H54 (cell line): ENCODE measurements at regions not wholly inside any gene's neighbourhood (a gene's known extent, or its start where the extent isn't known, plus 50 kb on each side); places are given as distances from the start of the nearest gene placed in this dataset.
A peak's percentile ranks its signal among the peaks of the same experiment; 100 is the strongest.
"Not testable (repeated sequence)": the region's sequence is repeated elsewhere in the genome, so short reads cannot be mapped to it uniquely, and the experiment has no call there.

Experiments
- DNase-seq: peaks from one replicate; pipeline ENCODE4 v3.0.0; 2011; ENCODE audit warnings: low spot score, mixed read lengths; ENCODE audit not compliant: insufficient read length
- FAIRE-seq: peaks from 3 replicates; lab custom pipeline; 2011; peaks lifted over from hg19 to GRCh38; lab: Jason Lieb, UNC
- POLR2A ChIP-seq: IDR thresholded peaks from 2 replicates; pipeline ENCODE4 v1.6.1; 2011; ENCODE audit warnings: low read depth, mild to moderate bottlenecking, low read length

GRCh38 chr3:20742903-20743552 lies 557.0 kb upstream of the SGO1 start:
- no peak for FAIRE-seq
- TF ChIP-seq POLR2A: no peak
- DNase-seq: no peak

- no peak for TF ChIP-seq POLR2A
- DNase-seq: no peak
- no peak for FAIRE-seq
These were observed 555.4 kb upstream of the SGO1 start for GRCh38 chr3:20741381-20741780.

- DNase-seq (no peak), FAIRE-seq (no peak)
These were observed 553.8 kb upstream of the SGO1 start for GRCh38 chr3:20739814-20740213.

GRCh38 chr3:20736287-20736852 lies 550.4 kb upstream of the SGO1 start:
- TF ChIP-seq POLR2A: no peak
- FAIRE-seq: no peak
- DNase-seq: no peak

More at GRCh38 chr3:20739814-20740213, 553.8 kb upstream of the SGO1 start:
- no peak for TF ChIP-seq POLR2A

GRCh38 chr3:20729185-20729584 lies 543.2 kb upstream of the SGO1 start:
- DNase-seq: no peak
- no peak for TF ChIP-seq POLR2A
- FAIRE-seq: no peak

- no peak for TF ChIP-seq POLR2A
- no peak for FAIRE-seq
These were observed 540.8 kb upstream of the SGO1 start for GRCh38 chr3:20726786-20727185.

DNA sequence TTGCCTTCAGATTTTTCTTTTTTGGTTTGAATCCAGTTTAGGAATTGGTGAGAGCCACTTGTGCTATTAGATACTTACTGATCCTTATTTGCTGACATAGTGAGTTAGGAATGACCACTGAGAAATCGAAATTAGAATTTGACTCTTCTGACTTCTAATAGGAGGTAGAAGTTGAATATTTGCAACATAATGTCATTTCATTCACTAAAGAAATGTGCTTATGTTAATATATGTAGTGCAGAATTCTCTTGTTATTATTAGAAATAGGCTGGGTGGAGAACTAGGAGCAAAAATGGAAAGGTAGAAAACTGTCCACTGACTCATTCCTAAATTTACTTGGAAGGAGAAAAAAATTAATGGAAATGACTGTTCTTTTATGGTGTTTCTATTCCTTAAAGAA lies 538.2 kb upstream of the SGO1 start:
- FAIRE-seq (no peak), DNase-seq (no peak)
- no peak for TF ChIP-seq POLR2A

More at GRCh38 chr3:20726786-20727185, 540.8 kb upstream of the SGO1 start:
- DNase-seq: no peak

GRCh38 chr3:20716425-20716824 lies 530.4 kb upstream of the SGO1 start:
- not testable (repeated sequence) for FAIRE-seq

DNA sequence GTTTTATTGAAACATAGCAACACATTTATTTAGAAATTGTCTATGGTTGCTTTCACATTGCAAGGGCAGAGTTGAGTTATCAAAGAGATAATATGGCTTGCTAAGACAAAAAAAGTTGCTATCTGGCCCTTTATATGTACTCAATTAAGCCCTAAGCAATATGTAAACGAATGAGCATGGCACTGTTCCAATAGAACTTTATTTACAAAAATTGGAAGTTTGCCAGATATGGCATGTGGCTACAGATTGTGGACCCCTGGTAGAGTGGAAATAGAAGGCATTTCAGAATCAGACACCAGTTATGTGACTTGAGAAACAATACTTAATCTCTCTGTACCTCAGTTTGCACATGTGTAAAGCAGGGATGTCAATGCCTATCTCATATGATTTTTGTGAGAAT lies 515.6 kb upstream of the SGO1 start:
- DNase-seq: no peak
- no peak for TF ChIP-seq POLR2A
- no peak for FAIRE-seq

More at GRCh38 chr3:20716425-20716824, 530.4 kb upstream of the SGO1 start:
- not testable (repeated sequence) for DNase-seq

DNA sequence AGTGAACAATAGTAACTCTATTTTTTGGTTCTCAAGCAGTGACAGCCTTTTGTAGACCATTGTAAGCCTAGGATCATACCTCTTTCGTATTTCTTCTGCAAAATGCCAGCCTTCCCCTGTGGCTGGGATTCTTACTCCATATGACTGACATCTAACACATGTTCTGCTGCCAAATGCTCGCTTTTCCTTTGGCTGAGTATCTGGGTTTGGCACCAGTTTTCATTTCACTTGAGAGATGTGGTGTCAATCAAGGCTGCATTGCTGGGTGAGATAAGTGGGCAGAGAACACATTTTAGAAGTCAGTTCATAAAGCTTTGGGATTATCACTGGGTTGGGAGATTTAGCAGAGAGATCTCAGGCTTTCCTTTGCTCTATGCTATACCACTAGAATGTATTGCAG lies 514.7 kb upstream of the SGO1 start:
- TF ChIP-seq POLR2A: no peak
- FAIRE-seq (no peak), DNase-seq (no peak)

- FAIRE-seq: no peak
- no peak for TF ChIP-seq POLR2A
These were observed 512.9 kb upstream of the SGO1 start for GRCh38 chr3:20698896-20699295.

GRCh38 chr3:20696388-20697150 lies 510.6 kb upstream of the SGO1 start:
- no peak for TF ChIP-seq POLR2A
- FAIRE-seq (no peak), DNase-seq (no peak)

More at GRCh38 chr3:20698896-20699295, 512.9 kb upstream of the SGO1 start:
- no peak for DNase-seq

DNA sequence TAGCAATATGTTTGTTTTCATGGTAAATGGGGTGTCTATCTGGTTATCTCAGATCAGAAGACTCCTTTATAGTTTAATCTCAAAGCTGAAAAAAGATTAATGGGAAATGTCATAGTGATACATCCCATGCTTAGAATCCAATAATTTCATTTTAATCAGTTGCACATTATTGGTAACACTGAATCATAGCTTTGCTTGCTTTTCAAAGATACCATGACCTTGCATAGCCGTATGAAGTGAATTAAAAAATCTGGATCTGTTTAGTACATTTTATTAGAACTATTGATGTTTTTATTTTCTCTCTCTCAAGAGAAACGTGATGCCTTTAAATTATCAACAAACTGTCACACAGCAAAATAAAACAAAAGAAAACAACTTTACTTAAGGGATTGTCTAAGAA lies 506.7 kb upstream of the SGO1 start:
- no peak for FAIRE-seq
- no peak for DNase-seq
- TF ChIP-seq POLR2A: no peak

DNA sequence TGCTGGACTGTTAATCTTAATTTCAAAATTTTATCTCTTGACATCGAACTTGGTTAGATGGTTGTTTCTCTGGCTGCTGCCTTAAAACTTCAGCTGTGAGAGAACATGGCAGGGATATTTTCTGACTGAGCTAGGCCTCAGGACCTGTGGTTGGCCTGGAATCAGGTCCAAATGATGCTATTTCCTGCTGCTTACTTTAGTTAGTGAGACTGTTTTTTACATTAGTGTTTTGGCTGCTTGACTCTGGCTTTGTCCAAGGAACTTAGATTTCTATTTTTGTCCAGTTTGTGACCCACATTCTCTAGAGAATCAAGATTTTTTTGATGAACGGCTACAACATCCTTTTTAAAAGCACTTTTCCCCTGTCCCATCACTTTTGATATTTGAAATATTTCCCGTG lies 497.9 kb upstream of the SGO1 start:
- TF ChIP-seq POLR2A: no peak
- DNase-seq (no peak), FAIRE-seq (peak; percentile 33)
